HG03521 (cell line): ENCODE measurements at regions not wholly inside any gene's neighbourhood (a gene's known extent, or its start where the extent isn't known, plus 50 kb on each side); places are given as distances from the start of the nearest gene placed in this dataset.

Experiments
- ATAC-seq: cut with Tn5 transposase; IDR thresholded peaks from one replicate; pipeline ENCODE4 v1.9.1; 2021; ENCODE audit warnings: mild to moderate bottlenecking, moderate library complexity; ENCODE audit not compliant: unreplicated experiment

- no peak for ATAC-seq
Measured at GRCh38 chr5:82812575-82812974, 264.6 kb downstream of the TMEM167A start.

GRCh38 chr5:82811490-82811889 is 265.7 kb downstream of the TMEM167A start:
- ATAC-seq: no peak

GRCh38 chr5:82809420-82810143 is 267.6 kb downstream of the TMEM167A start:
- ATAC-seq: no peak

- ATAC-seq: no peak
Measured at GRCh38 chr5:82808960-82809359, 268.2 kb downstream of the TMEM167A start.

- no peak for ATAC-seq
Measured at GRCh38 chr5:82807021-82807420, 270.2 kb downstream of the TMEM167A start.

GRCh38 chr5:82806513-82806912 is 270.7 kb downstream of the TMEM167A start:
- ATAC-seq: no peak

GRCh38 chr5:82804155-82804690 is 273.0 kb downstream of the TMEM167A start:
- no peak for ATAC-seq

- ATAC-seq: peak; percentile 52
Measured at GRCh38 chr5:82802954-82803353, 274.2 kb downstream of the TMEM167A start.

GRCh38 chr5:82800826-82801225 is 276.4 kb downstream of the TMEM167A start:
- no peak for ATAC-seq

GRCh38 chr5:82799361-82800077 is 277.7 kb downstream of the TMEM167A start:
- no peak for ATAC-seq

GRCh38 chr5:82798676-82799075 is 278.5 kb downstream of the TMEM167A start:
- ATAC-seq: no peak

GRCh38 chr5:82796643-82797416 is 280.4 kb downstream of the TMEM167A start:
- ATAC-seq: no peak

GRCh38 chr5:82794876-82795275 is 282.3 kb downstream of the TMEM167A start:
- ATAC-seq: no peak

- no peak for ATAC-seq
Measured at GRCh38 chr5:82793808-82794419, 283.3 kb downstream of the TMEM167A start.

- no peak for ATAC-seq
Measured at GRCh38 chr5:82792096-82792495, 285.1 kb downstream of the TMEM167A start.

GRCh38 chr5:82789095-82789494 is 288.1 kb downstream of the TMEM167A start:
- ATAC-seq: no peak

GRCh38 chr5:82786748-82787147 is 290.4 kb downstream of the TMEM167A start:
- ATAC-seq: no peak

- ATAC-seq: no peak
Measured at GRCh38 chr5:82785882-82786509, 291.2 kb downstream of the TMEM167A start.

GRCh38 chr5:82785456-82785855 is 291.7 kb downstream of the TMEM167A start:
- ATAC-seq: no peak

- ATAC-seq: no peak
Measured at GRCh38 chr5:82784521-82784920, 292.7 kb downstream of the TMEM167A start.
